OCI-LY7 (cell line): ENCODE measurements at regions not wholly inside any gene's neighbourhood (a gene's known extent, or its start where the extent isn't known, plus 50 kb on each side); places are given as distances from the start of the nearest gene placed in this dataset.

Experiments used
- BruUV-seq: library from RNA; stranded (reverse); fragments of 400-500 nt; replicated peaks from 2 replicates; lab custom pipeline; 2021; lab: Mats Ljungman, UMichigan
- CTCF ChIA-PET: fragments of 300-600 bp; sonication (Branson Sonifier 250); formaldehyde crosslinking; loops from one replicate; lab custom pipeline; 2022; ENCODE audit warnings: antibody characterized with exemption; ENCODE audit not compliant: unreplicated experiment; lab: Charles Lee
- POLR2A ChIA-PET: fragments of 300-600 bp; sonication (Branson Sonifier 250); formaldehyde crosslinking; loops from one replicate; lab custom pipeline; 2022; ENCODE audit warnings: antibody characterized with exemption; lab: Charles Lee
- DNase-seq: peaks from one replicate; pipeline ENCODE4 v3.0.0-alpha.2; 2015; ENCODE audit warnings: low spot score
- H2AFZ ChIP-seq: fragments of 200-600 bp; sonication (generic), shearing (Covaris generic); 2 replicates; pipeline ENCODE4 v1.6.1; 2014; ENCODE audit warnings: mild to moderate bottlenecking, antibody characterized with exemption, low read length, moderate library complexity
- H3K27ac ChIP-seq: fragments of 200-600 bp; sonication (generic); 2 replicates; pipeline ENCODE4 v1.5.1; 2014; ENCODE audit warnings: mixed run types, low read depth, mild to moderate bottlenecking, moderate library complexity, low read length, inconsistent platforms; ENCODE audit not compliant: poor library complexity, severe bottlenecking
- H3K36me3 ChIP-seq: fragments of 200-600 bp; sonication (generic); 2 replicates; pipeline ENCODE4 v1.6.1; 2014; ENCODE audit warnings: mild to moderate bottlenecking, antibody characterized with exemption, low read length, moderate library complexity, mixed read lengths; ENCODE audit not compliant: insufficient read depth
- H3K4me1 ChIP-seq: fragments of 200-600 bp; sonication (generic); 2 replicates; pipeline ENCODE4 v1.5.1; 2014; ENCODE audit warnings: mild to moderate bottlenecking, low read length; ENCODE audit not compliant: insufficient read depth, poor library complexity, severe bottlenecking
- H3K4me2 ChIP-seq: fragments of 200-600 bp; sonication (generic); 2 replicates; pipeline ENCODE4 v1.6.1; 2014; ENCODE audit warnings: mild to moderate bottlenecking, low read length
- H3K4me3 ChIP-seq: fragments of 200-600 bp; sonication (generic); 2 replicates; pipeline ENCODE4 v1.5.1; 2014; ENCODE audit warnings: mild to moderate bottlenecking, low read depth, low read length; ENCODE audit not compliant: poor library complexity, severe bottlenecking
- H3K79me2 ChIP-seq: fragments of 200-600 bp; sonication (generic); 2 replicates; pipeline ENCODE4 v1.6.1; 2016; ENCODE audit warnings: low read depth, mild to moderate bottlenecking, low read length, moderate library complexity, mixed read lengths; ENCODE audit not compliant: insufficient read depth
- H3K9me2 ChIP-seq: fragments of 200-600 bp; sonication (generic); 2 replicates; pipeline ENCODE4 v1.6.1; 2016; ENCODE audit warnings: mild to moderate bottlenecking, low read length, mixed read lengths; ENCODE audit not compliant: insufficient read depth
- H3K9me3 ChIP-seq: fragments of 200-600 bp; sonication (generic); 2 replicates; pipeline ENCODE4 v1.6.1; 2014; ENCODE audit warnings: mild to moderate bottlenecking, mixed run types, low read length, mixed read lengths
- H4K20me1 ChIP-seq: fragments of 200-600 bp; sonication (generic); 2 replicates; pipeline ENCODE4 v1.6.1; 2014; ENCODE audit warnings: mild to moderate bottlenecking, antibody characterized with exemption, low read length, moderate library complexity, mixed read lengths; ENCODE audit not compliant: insufficient read depth
- EZH2phosphoT487 ChIP-seq: fragments of 200-600 bp; sonication (generic); IDR thresholded peaks from 2 replicates; pipeline ENCODE4 v1.6.1; 2018; ENCODE audit warnings: low read depth, borderline replicate concordance, mild to moderate bottlenecking, mixed run types, antibody characterized with exemption, low read length, moderate library complexity, mixed read lengths
- intact Hi-C: fragments of 100-400 bp; cut with micrococcal nuclease; formaldehyde crosslinking; loops from one replicate; pipeline ENCODE4 v1.10.0; 2022; ENCODE audit not compliant: unreplicated experiment
- TF ChIP-seq, protein P1 (sequence below): fragments of 200-600 bp; sonication (generic); conservative IDR thresholded peaks from 2 replicates; pipeline ENCODE4 v1.5.1; 2014; ENCODE audit warnings: mild to moderate bottlenecking, antibody characterized with exemption, low read length, moderate library complexity, mixed read lengths

GRCh38 chr1:162970021-162970420 lies 99.1 kb upstream of the RGS4 start:
- Histone ChIP-seq H3K9me2 (no peaks in the 10 kb centered on the region), H2AFZ (no peak overlapping the region), H3K79me2 (no peaks in the 10 kb centered on the region), H3K4me3 (no peak overlapping the region), H3K4me2 (no peak overlapping the region), H3K4me1 (no peaks in the 10 kb centered on the region), H3K9me3 (no peaks in the 10 kb centered on the region), H3K27ac (no peak overlapping the region), H4K20me1 (no peaks in the 10 kb centered on the region), H3K36me3 (no peaks in the 10 kb centered on the region)
- no peak for DNase-seq
- intact Hi-C loops: no loop called here
- POLR2A ChIA-PET: no interaction called here
- TF ChIP-seq EZH2phosphoT487: no peak
- TF ChIP-seq, protein P1, sequence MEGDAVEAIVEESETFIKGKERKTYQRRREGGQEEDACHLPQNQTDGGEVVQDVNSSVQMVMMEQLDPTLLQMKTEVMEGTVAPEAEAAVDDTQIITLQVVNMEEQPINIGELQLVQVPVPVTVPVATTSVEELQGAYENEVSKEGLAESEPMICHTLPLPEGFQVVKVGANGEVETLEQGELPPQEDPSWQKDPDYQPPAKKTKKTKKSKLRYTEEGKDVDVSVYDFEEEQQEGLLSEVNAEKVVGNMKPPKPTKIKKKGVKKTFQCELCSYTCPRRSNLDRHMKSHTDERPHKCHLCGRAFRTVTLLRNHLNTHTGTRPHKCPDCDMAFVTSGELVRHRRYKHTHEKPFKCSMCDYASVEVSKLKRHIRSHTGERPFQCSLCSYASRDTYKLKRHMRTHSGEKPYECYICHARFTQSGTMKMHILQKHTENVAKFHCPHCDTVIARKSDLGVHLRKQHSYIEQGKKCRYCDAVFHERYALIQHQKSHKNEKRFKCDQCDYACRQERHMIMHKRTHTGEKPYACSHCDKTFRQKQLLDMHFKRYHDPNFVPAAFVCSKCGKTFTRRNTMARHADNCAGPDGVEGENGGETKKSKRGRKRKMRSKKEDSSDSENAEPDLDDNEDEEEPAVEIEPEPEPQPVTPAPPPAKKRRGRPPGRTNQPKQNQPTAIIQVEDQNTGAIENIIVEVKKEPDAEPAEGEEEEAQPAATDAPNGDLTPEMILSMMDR: no peak
- BruUV-seq: no TSS peak
- CTCF ChIA-PET: no interaction called here

GRCh38 chr1:162966613-162967012 lies 102.5 kb upstream of the RGS4 start:
- H4K20me1 ChIP-seq: no peaks in the 10 kb centered on the region
- no peak overlapping the region for H3K4me3 ChIP-seq
- POLR2A ChIA-PET: no interaction called here
- no peak for TF ChIP-seq EZH2phosphoT487
- TF ChIP-seq, protein P1: no peak
- no peaks in the 10 kb centered on the region for H3K79me2 ChIP-seq
- H3K4me2 ChIP-seq: no peak overlapping the region
- no peak for DNase-seq
- no TSS peak for BruUV-seq
- H3K9me2 ChIP-seq: no peaks in the 10 kb centered on the region
- intact Hi-C loops: no loop called here
- no peaks in the 10 kb centered on the region for H3K4me1 ChIP-seq
- no peak overlapping the region for H3K27ac ChIP-seq
- no peak overlapping the region for H2AFZ ChIP-seq
- H3K9me3 ChIP-seq: no peaks in the 10 kb centered on the region
- CTCF ChIA-PET: no interaction called here
- no peaks in the 10 kb centered on the region for H3K36me3 ChIP-seq

GRCh38 chr1:162964901-162965300 lies 103.9 kb upstream of the CCDC190 start:
- no peaks in the 10 kb centered on the region for H3K36me3 ChIP-seq
- no peaks in the 10 kb centered on the region for H3K4me1 ChIP-seq
- H2AFZ ChIP-seq: no peak overlapping the region
- no peak overlapping the region for H3K4me3 ChIP-seq
- H3K79me2 ChIP-seq: no peaks in the 10 kb centered on the region
- TF ChIP-seq, protein P1: no peak
- no peak for TF ChIP-seq EZH2phosphoT487
- H3K9me2 ChIP-seq: no peaks in the 10 kb centered on the region
- H3K9me3 ChIP-seq: no peaks in the 10 kb centered on the region
- no TSS peak for BruUV-seq
- intact Hi-C loops: no loop called here
- no peak overlapping the region for H3K4me2 ChIP-seq
- no peak overlapping the region for H3K27ac ChIP-seq
- POLR2A ChIA-PET: no interaction called here
- no peaks in the 10 kb centered on the region for H4K20me1 ChIP-seq
- CTCF ChIA-PET: no interaction called here
- no peak for DNase-seq
